Natural killer cell treated with Interleukin-12 subunit alpha and Interleukin-12 subunit beta and Interleukin-15 and Interleukin-18, amount 100 ng/mL, for 72 hours (primary cell): ENCODE measurements at regions not wholly inside any gene's neighbourhood (a gene's known extent, or its start where the extent isn't known, plus 50 kb on each side); places are given as distances from the start of the nearest gene placed in this dataset.

Experiments
- ATAC-seq, 2 donors: fragments of 150-1000 bp; cut with Tn5 transposase in 1 of 2; sonication (Bioruptor Pico), chemical (Tn5 transposase) in 1 of 2; 2 replicates each; pipeline ENCODE4 v1.10.0; 2021
- DNase-seq: peaks from one replicate; pipeline ENCODE4 v3.0.0; 2022; ENCODE audit warnings: low spot score
- H3K27ac Mint-ChIP-seq, 2 donors: 1 replicate in 1 of 2; 2 replicates in 1 of 2; pipeline ENCODE4 v1.8.0; 2022; ENCODE audit warnings: mixed read lengths in 2 of 2, mild to moderate bottlenecking in 1 of 2, moderate library complexity in 1 of 2
- H3K27me3 Mint-ChIP-seq, 2 donors: 1 replicate in 1 of 2; 2 replicates in 1 of 2; pipeline ENCODE4 v1.8.0; 2022; ENCODE audit warnings: mixed read lengths in 2 of 2
- H3K36me3 Mint-ChIP-seq: one replicate; pipeline ENCODE4 v1.8.0; 2022; ENCODE audit warnings: mixed read lengths
- H3K4me1 Mint-ChIP-seq, 2 donors: 1 replicate in 1 of 2; 2 replicates in 1 of 2; pipeline ENCODE4 v1.8.0; 2022; ENCODE audit warnings: low read depth in 2 of 2, mixed read lengths in 2 of 2, mild to moderate bottlenecking in 1 of 2
- H3K4me3 Mint-ChIP-seq: one replicate; pipeline ENCODE4 v1.8.0; 2022; ENCODE audit warnings: mixed read lengths
- H3K9me3 Mint-ChIP-seq: 2 replicates; pipeline ENCODE4 v1.8.0; 2022; ENCODE audit warnings: mixed read lengths

GRCh38 chr6:48755315-48755714 is 644.3 kb upstream of the PTCHD4 start:
- Mint-ChIP-seq H3K36me3 (peaks cover 6% of the 10 kb centered on the region), H3K4me1 (no peaks in the 10 kb centered on the region), H3K27me3 (no peaks in the 10 kb centered on the region), H3K27ac (no peak overlapping the region), H3K4me3 (no peak overlapping the region), H3K9me3 (peaks cover 21% of the 10 kb centered on the region)
- no peak for ATAC-seq
- no peak for DNase-seq

- Mint-ChIP-seq H3K27me3 (no peaks in the 10 kb centered on the region), H3K9me3 (peaks cover 19% of the 10 kb centered on the region), H3K27ac (no peak overlapping the region), H3K4me3 (no peak overlapping the region), H3K36me3 (peaks cover 6% of the 10 kb centered on the region), H3K4me1 (no peaks in the 10 kb centered on the region)
- no peak for ATAC-seq
- no peak for DNase-seq
Measured at GRCh38 chr6:48754641-48755040, 643.6 kb upstream of the PTCHD4 start.

- H3K4me3 Mint-ChIP-seq: no peak overlapping the region
- H3K9me3 Mint-ChIP-seq: peaks cover 11% of the 10 kb centered on the region
- H3K27ac Mint-ChIP-seq: no peak overlapping the region
- no peaks in the 10 kb centered on the region for H3K27me3 Mint-ChIP-seq
- no peaks in the 10 kb centered on the region for H3K4me1 Mint-ChIP-seq
- no peak for ATAC-seq
- peaks cover 6% of the 10 kb centered on the region for H3K36me3 Mint-ChIP-seq
- DNase-seq: no peak
Measured at GRCh38 chr6:48750861-48751260, 639.9 kb upstream of the PTCHD4 start.

GRCh38 chr6:48747471-48747870 is 636.5 kb upstream of the PTCHD4 start:
- ATAC-seq (no peak), DNase-seq (no peak)
- H3K4me1 Mint-ChIP-seq: no peaks in the 10 kb centered on the region
- H3K4me3 Mint-ChIP-seq: no peak overlapping the region
- peaks cover 16% of the 10 kb centered on the region for H3K9me3 Mint-ChIP-seq
- H3K27ac Mint-ChIP-seq: no peak overlapping the region
- H3K27me3 Mint-ChIP-seq: no peaks in the 10 kb centered on the region
- H3K36me3 Mint-ChIP-seq: peaks cover 12% of the 10 kb centered on the region

GRCh38 chr6:48747040-48747439 is 636.0 kb upstream of the PTCHD4 start:
- DNase-seq: no peak
- H3K27me3 Mint-ChIP-seq: no peaks in the 10 kb centered on the region
- H3K27ac Mint-ChIP-seq: no peak overlapping the region
- H3K9me3 Mint-ChIP-seq: peaks cover 13% of the 10 kb centered on the region
- H3K36me3 Mint-ChIP-seq: peaks cover 8% of the 10 kb centered on the region
- no peak overlapping the region for H3K4me3 Mint-ChIP-seq
- ATAC-seq: no peak
- H3K4me1 Mint-ChIP-seq: no peaks in the 10 kb centered on the region

GRCh38 chr6:48744948-48745347 is 634.0 kb upstream of the PTCHD4 start:
- peaks cover 8% of the 10 kb centered on the region for H3K36me3 Mint-ChIP-seq
- no peak overlapping the region for H3K27ac Mint-ChIP-seq
- no peak for ATAC-seq
- DNase-seq: no peak
- H3K9me3 Mint-ChIP-seq: peaks cover 11% of the 10 kb centered on the region
- no peak overlapping the region for H3K4me3 Mint-ChIP-seq
- no peaks in the 10 kb centered on the region for H3K27me3 Mint-ChIP-seq
- no peaks in the 10 kb centered on the region for H3K4me1 Mint-ChIP-seq

- DNase-seq (no peak), ATAC-seq (no peak)
- H3K27ac Mint-ChIP-seq: no peak overlapping the region
- no peak overlapping the region for H3K4me3 Mint-ChIP-seq
- H3K36me3 Mint-ChIP-seq: peaks cover 8% of the 10 kb centered on the region
- H3K9me3 Mint-ChIP-seq: peaks cover 11% of the 10 kb centered on the region
- no peaks in the 10 kb centered on the region for H3K4me1 Mint-ChIP-seq
- no peaks in the 10 kb centered on the region for H3K27me3 Mint-ChIP-seq
Measured at GRCh38 chr6:48743738-48744137, 632.7 kb upstream of the PTCHD4 start.

GRCh38 chr6:48736501-48737206 is 625.7 kb upstream of the PTCHD4 start:
- Mint-ChIP-seq H3K27me3 (no peaks in the 10 kb centered on the region), H3K36me3 (peaks cover 9% of the 10 kb centered on the region), H3K4me3 (no peak overlapping the region), H3K27ac (no peak overlapping the region), H3K4me1 (no peaks in the 10 kb centered on the region), H3K9me3 (peaks cover 12% of the 10 kb centered on the region)
- ATAC-seq (no peak), DNase-seq (no peak)

- peaks cover 9% of the 10 kb centered on the region for H3K36me3 Mint-ChIP-seq
- no peak overlapping the region for H3K27ac Mint-ChIP-seq
- H3K4me3 Mint-ChIP-seq: no peak overlapping the region
- H3K4me1 Mint-ChIP-seq: no peaks in the 10 kb centered on the region
- no peak for ATAC-seq
- no peak for DNase-seq
- H3K9me3 Mint-ChIP-seq: peaks cover 18% of the 10 kb centered on the region
- no peaks in the 10 kb centered on the region for H3K27me3 Mint-ChIP-seq
Measured at GRCh38 chr6:48735846-48736245, 624.8 kb upstream of the PTCHD4 start.

GRCh38 chr6:48733581-48733980 is 622.6 kb upstream of the PTCHD4 start:
- Mint-ChIP-seq H3K27ac (no peak overlapping the region), H3K27me3 (no peaks in the 10 kb centered on the region), H3K4me3 (no peak overlapping the region), H3K4me1 (no peaks in the 10 kb centered on the region), H3K36me3 (peaks cover 9% of the 10 kb centered on the region), H3K9me3 (peaks cover 26% of the 10 kb centered on the region)
- DNase-seq: no peak
- no peak for ATAC-seq

- DNase-seq: no peak
- Mint-ChIP-seq H3K27me3 (no peaks in the 10 kb centered on the region), H3K4me1 (no peaks in the 10 kb centered on the region), H3K4me3 (no peak overlapping the region), H3K27ac (no peak overlapping the region), H3K36me3 (peaks cover 3% of the 10 kb centered on the region), H3K9me3 (peaks cover 6% of the 10 kb centered on the region)
- no peak for ATAC-seq
Measured at GRCh38 chr6:48714699-48715098, 603.7 kb upstream of the PTCHD4 start.

- Mint-ChIP-seq H3K36me3 (no peaks in the 10 kb centered on the region), H3K4me1 (no peaks in the 10 kb centered on the region), H3K27ac (no peak overlapping the region), H3K9me3 (peaks cover 3% of the 10 kb centered on the region), H3K4me3 (no peak overlapping the region), H3K27me3 (no peaks in the 10 kb centered on the region)
- DNase-seq: no peak
- ATAC-seq: no peak
Measured at GRCh38 chr6:48714250-48714649, 603.3 kb upstream of the PTCHD4 start.

- Mint-ChIP-seq H3K4me3 (no peak overlapping the region), H3K9me3 (peaks cover 3% of the 10 kb centered on the region), H3K36me3 (no peaks in the 10 kb centered on the region), H3K4me1 (no peaks in the 10 kb centered on the region), H3K27ac (no peak overlapping the region), H3K27me3 (no peaks in the 10 kb centered on the region)
- DNase-seq: no peak
- no peak for ATAC-seq
Measured at GRCh38 chr6:48713612-48714011, 602.6 kb upstream of the PTCHD4 start.

- H3K4me3 Mint-ChIP-seq: no peak overlapping the region
- no peak overlapping the region for H3K27ac Mint-ChIP-seq
- H3K36me3 Mint-ChIP-seq: peaks cover 11% of the 10 kb centered on the region
- no peak for ATAC-seq
- H3K4me1 Mint-ChIP-seq: no peaks in the 10 kb centered on the region
- no peaks in the 10 kb centered on the region for H3K27me3 Mint-ChIP-seq
- peaks cover 25% of the 10 kb centered on the region for H3K9me3 Mint-ChIP-seq
- no peak for DNase-seq
Measured at GRCh38 chr6:48706310-48706709, 595.3 kb upstream of the PTCHD4 start.

GRCh38 chr6:48701572-48701971 is 590.6 kb upstream of the PTCHD4 start:
- DNase-seq (no peak), ATAC-seq (no peak)
- Mint-ChIP-seq H3K36me3 (peaks cover 14% of the 10 kb centered on the region), H3K4me1 (no peaks in the 10 kb centered on the region), H3K27me3 (no peaks in the 10 kb centered on the region), H3K27ac (no peak overlapping the region), H3K9me3 (peaks cover 31% of the 10 kb centered on the region), H3K4me3 (no peak overlapping the region)
